GM19328 (cell line): ENCODE measurements at regions not wholly inside any gene's neighbourhood (a gene's known extent, or its start where the extent isn't known, plus 50 kb on each side); places are given as distances from the start of the nearest gene placed in this dataset.
"Not testable (repeated sequence)": the region's sequence is repeated elsewhere in the genome, so short reads cannot be mapped to it uniquely, and the experiment has no call there.

Experiments used
- ATAC-seq: cut with Tn5 transposase; IDR thresholded peaks from one replicate; pipeline ENCODE4 v1.9.1; 2021; ENCODE audit warnings: mild to moderate bottlenecking, moderate library complexity; ENCODE audit not compliant: unreplicated experiment

DNA sequence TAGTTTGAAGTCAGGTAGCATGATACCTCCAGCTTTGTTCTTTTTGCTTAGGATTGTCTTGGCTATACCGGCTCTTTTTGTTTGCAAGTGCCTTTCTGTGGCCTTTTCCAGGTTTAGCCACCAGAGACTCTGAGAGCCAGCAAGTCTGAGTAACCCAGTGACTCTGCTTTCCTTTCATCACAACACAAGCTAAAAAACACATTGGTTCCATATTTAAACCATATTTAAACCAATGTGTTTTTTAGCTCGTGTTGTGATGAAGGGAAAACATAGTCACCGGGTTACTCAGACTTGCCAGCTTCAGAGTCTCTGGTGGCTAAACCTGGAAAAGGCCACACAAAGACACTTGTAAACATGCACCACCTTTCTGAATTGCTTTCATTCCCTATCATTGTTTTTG, 493.3 kb downstream of the NTRK2 start:
- ATAC-seq = no peak

DNA sequence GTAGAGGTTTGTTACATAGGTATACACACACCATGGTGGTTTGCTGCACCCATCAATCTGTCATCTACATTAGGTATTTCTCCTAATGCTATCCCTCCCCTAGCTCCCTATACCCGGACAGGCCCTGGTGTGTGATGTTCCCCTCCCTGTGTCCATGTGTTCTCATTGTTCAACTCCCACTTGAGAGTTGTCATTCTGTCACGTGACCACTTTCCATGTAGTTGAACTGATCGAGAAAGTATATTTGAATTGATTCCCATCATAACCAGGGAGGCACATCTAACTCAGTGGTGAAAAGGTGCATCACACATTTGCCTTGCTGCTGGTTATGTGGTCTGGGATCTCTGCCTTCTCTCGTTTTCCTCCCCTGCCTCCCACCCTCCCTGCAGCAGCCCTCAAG, 491.4 kb downstream of the NTRK2 start:
- not testable (repeated sequence) for ATAC-seq

DNA sequence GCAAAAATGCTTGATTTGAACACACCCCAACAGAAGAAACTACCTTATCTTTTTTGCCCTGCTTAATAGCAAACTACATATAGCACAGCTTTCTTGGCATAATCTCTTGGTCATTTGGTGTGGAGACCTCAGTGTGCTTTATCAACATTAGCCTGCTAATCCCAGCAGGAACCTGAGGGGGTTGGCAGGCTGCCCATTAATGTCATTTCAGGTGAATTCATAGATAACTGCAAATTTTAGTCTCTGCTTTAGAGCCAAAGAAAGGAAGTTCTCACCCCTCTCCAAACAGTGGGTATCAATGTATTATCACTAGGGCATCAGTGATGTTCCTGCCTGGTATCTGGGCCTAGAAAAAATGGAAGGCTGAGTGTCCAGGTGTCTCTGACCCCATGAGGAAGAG, 489.0 kb downstream of the NTRK2 start:
- ATAC-seq = no peak

DNA sequence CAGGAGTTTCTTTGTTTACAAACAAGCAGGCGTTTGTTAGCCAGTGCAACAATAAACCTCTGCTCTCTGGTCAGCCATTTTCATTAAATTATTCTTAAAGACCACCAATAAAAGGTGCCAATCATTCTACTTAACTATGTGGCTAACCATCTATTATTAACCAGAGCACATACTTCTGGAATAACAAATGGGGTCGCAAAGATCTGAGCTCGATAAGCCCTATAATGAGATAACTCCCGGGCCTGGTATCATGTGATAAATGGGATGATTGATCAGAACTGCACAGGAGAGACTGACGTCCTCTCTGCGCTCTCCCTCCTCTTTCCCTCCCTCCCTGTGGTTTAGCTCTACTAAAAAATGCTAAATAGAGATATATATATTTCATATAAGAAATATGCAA, 488.2 kb downstream of the NTRK2 start:
- no peak for ATAC-seq

DNA sequence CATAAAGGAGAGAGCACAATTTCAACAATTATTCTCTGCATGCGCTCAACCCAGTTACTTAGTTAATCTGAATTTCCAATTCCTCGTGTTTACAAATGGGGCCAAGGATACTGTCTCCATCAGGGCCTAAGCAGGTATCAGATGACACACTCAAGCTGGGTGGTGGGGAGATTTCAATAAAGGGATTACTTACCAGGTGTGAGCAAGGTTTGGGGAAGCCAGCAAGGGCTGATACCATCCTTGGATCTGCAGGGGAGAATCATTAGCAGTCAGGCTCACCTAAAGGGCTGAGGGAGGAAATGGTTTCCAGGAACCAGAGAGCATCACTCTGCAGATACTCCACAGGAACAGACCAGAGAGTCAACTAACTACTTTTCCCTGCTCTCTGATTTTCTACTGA, 487.1 kb downstream of the NTRK2 start:
- ATAC-seq = no peak

DNA sequence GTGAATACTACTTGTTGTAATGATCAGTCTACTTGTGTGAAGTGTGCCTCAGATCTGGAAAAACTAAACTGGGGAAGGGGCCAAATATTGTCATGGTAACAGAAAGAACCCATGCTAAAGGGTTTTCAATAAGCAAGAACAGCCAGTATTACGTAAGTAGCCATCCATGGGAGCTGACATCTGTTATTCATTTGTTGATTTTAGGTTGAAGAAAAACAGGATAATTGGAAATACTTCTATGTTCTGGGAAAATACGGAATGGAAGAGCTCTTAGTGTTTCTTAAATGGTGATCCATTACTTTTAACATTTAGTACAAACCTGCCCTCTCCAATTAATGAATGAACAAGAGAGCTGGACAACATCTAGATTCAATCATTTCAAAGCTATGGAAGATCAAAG, 485.8 kb downstream of the NTRK2 start:
- no peak for ATAC-seq

DNA sequence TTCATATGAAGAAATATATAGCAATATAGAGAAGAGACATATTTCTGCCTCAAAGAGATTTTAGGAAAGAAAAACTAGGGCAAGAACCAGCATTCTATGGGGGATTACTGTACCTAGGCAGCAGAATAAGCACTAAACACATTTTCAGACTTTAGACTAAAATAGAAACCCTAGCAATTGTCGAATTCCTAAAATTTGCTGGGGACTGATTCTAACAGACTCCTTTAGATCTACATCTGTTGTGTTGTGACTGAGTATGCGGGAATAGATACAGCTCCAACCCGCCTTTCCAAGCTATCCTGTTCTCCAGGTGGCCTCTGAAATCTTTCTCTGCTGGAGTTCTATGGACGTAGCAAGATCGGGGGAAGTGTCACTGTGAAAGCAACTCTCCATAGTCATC, 482.2 kb downstream of the NTRK2 start:
- ATAC-seq = no peak

DNA sequence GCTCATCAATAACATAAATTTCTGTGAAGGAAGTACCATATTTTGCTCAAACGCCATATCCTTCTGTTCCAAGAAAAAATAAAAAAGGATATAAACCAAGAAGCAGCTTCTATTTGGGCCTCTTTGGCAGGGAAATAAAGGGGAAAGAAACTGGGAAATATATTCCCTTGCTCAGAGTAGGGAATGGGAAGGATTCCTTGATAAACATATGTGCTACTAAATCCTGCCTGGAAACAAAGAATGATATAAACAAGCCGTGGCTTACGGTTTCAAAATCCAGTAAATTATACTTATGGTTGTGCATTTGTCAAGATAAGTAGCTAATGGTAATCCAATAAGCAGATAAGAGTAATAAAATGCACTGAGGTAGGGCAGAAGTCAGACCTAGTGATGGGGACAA, 481.6 kb downstream of the NTRK2 start:
- no peak for ATAC-seq

DNA sequence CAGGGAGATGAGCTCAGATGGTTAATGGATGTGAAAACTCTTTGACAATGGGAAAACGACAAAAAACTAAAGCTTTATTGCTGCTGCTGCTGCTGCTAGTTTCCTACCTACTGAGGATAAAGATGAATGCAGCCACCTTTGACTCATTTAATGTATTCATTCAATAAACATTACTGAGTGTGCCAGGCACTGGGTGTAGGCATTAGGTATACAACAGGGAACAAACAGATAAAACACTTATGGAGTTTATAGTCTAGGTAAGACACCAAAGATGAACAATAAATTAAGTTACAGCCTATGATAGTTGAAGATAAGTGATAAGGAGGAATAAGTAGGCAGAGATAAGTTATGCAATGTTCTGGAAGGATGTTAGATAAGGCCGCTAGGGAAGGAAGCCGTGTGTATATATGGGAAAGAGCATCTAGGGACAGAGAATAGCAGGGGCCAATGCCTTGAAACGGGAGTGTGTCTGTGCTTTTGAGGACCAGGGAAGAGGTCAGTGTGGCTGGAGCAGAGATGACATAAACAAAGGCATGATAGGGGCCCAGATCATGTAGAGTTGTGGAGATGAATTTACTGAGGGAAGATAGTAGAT, 477.6 kb downstream of the NTRK2 start:
- no peak for ATAC-seq

DNA sequence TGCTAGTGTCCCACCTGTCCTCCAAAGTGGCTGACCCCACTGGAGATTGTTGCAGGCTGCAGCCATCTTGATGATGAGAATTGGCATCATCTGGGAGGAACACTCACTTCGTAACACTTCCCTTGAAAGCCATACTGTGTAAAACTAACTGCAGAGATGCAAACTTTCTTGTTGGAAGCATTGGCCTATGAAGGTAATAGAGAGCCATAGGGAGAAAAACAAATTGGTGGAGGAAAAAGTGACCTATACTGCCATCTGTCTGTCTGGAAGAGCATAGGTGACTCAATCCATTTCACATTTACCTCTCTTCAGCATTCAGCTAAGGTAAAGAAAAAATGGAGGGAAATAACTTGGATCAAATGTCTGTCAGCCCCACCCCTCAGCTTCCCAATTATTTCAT, 473.4 kb downstream of the NTRK2 start:
- no peak for ATAC-seq

DNA sequence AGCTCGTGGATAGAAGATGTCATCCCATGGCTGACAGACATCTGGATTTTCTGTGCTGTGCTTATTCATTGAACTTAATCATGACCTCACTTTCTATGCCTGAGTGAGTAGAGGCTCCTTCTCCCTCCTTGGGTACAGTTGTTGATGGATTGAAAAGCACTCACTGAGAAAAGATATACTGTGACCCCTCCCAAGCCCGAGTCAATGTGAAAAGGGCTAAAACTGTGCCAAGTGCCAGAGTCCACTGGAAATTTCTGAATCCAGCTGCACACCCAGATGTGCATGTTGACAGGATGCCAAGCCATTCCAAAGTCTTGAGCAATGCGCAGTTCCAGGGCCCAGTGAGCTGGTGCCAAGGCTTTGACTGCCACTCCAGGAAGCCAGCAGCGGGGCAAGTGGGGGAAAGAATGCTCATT, 473.0 kb downstream of the NTRK2 start:
- ATAC-seq = no peak

DNA sequence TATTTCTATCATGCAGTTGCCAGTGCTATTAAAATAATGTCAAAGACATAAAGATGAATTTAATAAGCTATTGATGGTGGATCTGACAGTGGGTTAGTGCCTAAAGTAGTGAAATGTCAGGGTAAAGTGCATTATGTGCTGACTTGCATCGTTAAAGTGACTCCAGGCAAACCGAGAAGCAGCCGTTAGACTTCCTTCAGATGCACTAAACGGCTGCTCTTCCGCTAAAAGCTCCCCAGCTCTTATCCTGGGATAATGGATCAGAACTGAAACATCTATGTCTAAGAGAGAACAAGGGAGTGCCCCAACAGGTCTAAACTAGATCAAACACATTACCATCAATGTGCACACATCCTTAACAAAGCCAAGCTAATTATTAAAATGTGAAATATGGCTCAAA, 468.2 kb downstream of the NTRK2 start:
- ATAC-seq = no peak

DNA sequence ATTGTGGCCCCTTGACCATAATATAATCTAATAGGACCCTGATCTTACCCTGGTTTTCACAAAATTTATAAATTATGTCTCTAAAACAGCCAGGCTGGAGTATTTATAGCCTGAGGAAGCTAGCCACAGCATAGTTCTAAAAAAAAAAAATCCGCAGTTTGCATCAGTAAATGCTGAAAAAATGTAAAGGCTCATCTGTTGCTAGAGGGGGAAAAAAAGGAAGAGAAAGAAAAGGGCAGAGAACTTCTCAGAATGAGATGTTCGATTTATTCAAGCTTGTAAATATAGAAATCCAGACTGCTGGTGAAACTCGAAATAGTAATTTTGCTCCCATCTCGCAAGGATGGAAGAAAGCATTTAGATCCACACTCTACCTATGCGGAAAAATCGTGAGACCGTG, 467.5 kb downstream of the NTRK2 start:
- no peak for ATAC-seq

DNA sequence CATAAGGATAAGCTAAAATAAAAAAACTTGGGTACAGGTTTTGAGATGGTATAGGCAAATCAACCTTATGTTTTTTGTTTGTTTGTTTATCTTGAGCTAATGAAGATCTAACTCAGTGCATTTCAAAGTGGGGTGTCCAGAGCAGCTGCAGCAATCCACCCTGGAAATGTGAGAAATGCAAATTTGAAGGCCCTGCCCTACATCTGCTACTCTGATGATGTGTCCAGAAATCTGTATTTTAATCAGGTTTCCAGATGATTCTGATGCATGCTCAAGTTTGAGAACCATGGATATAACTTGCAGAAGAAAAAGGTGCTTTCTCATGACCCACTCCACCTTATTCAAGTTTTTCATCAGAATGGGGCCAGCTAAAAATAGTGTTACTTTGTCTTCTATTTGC, 467.0 kb downstream of the NTRK2 start:
- ATAC-seq = no peak

DNA sequence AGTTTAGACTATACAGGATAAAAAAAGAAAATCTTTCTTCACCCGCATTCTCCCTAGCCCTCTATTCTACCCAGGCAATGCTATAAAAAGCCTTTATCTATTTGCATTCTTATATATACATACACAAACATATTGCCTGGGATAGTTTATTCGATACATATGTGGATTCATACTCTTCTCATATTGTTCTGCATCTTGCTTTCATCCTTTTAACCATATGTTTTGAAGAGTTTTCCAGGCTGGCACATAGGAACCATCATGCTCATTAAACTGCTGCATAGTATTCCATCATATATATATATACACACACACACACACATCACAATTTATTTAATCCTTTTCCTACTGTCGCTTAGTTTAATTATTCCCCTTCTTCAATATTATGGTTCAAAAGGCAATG, 461.2 kb downstream of the NTRK2 start:
- ATAC-seq = no peak

DNA sequence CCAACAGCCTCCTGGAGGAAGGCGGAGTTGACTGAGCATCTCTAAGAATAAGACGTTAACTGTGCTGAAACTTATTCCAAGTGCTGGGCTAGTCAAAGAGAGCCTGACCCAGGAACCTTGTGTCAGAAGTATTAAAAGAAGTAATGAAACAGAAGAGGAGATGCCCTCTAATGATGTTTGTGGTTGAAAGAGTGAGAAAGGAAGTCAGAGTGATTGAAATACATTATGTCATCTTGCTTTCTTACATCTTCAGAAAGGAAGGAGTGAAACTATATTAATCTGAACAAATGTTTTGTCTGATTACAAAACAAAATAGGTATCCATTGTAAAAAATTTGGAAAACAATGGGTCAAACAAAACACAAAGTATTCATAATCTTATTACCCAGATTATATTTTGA, 460.7 kb downstream of the NTRK2 start:
- ATAC-seq = no peak

DNA sequence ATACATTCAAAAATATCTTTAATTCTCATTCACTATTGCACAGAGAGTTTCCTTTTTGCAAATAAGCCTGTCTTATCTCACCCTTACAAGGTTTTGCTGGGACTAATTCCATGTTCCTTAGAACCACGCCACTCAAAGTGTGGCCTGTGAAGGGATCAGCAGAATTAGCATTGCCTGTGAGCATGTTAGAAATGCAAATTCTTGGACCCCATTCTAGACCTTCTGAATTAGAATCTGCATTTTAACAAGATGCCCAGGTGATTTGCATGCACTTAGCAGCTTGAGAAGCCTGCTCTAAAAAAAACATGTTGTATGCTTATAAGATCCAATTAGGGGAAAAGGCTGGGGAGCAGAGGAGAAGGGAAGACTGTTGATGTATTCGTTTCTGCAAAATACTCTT, 460.0 kb downstream of the NTRK2 start:
- ATAC-seq = no peak

DNA sequence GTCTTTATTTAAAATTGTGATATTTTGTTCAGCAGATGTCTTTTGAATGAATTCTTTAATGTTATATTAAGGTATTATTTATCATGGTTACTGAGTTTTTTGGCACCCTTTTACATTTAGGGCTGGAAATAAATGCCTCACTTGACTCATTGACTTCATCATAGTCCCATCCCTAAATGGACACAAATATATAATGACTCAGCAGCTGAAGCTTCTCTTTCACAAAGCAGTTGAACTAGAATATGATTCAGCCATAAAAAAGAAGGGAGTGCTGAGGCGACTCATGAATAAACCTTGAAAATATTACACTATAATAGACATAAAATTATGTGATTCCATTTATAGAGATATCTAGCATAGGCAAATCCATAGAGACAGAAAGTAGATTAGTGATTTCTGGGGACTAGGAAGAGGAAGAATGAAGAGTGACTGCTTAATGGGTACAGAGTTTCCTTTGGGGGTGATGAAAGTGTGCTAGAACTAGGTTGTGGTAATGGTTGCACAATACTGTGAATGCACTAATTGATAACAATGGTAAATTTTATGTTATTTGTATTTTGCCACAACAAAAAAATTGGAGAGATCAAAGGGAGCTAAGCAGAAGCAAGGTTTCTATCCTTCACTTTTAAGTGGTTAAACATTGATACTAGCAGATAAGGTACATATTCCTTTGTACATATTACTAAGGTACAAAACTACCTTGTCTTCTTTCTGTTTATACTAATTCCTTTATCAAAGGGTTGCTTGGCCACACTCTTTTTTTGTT, 449.6 kb downstream of the NTRK2 start:
- ATAC-seq = no peak

DNA sequence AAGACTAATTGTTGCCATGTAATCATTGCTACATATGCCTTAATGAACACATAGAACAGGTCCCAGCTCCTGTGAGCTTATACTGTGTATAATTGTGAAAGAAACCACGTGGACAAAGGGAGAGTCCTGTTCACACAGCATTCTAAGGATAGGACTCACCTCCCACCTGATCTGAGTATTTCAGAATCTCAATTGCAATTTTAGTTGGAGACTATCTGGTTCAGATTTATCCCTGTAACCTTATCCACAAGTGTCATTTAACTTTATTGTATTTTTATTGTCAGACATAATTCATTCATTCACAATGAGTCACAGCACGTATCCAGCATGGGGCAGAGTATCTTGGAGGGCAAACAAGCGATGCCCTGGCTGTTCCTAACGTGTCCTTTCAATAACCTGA, 448.3 kb downstream of the NTRK2 start:
- ATAC-seq = no peak

DNA sequence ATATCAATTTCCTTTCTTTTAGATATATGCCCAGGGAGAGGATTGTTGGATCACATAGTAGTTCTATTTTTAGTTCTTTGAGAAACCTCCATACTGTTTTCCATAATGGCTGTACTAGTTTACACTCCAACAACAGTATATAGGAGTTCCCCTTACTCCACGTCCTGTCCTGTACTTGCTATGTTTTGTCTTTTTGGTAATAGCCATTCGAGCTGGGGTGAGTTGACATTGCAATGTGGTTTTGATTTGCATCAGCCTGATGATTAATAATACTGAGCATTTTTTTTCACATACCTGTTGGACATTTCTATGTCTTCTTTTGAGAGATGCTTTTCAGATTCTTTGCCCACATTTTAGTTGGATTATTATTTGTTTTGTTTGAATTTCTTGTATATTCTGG, 445.9 kb downstream of the NTRK2 start:
- ATAC-seq = no peak

DNA sequence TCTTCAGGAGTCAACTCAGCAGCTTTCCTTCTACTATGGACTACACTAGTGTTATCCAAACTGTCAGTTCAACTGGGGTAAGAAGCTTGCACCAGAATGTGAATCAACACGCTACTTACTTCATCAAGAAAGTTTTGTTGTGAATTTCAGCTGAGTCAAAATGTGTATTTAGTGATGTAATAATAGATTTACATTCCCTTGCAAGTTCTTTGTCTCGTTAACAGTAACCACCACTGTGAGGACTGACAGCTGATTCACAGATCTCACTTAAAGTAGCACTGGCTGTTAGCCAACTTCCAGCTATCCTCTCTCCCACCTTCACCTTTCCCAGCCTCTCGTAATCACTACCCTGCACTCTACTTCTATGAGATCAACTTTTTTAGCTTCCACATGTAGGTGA, 445.3 kb downstream of the NTRK2 start:
- no peak for ATAC-seq

DNA sequence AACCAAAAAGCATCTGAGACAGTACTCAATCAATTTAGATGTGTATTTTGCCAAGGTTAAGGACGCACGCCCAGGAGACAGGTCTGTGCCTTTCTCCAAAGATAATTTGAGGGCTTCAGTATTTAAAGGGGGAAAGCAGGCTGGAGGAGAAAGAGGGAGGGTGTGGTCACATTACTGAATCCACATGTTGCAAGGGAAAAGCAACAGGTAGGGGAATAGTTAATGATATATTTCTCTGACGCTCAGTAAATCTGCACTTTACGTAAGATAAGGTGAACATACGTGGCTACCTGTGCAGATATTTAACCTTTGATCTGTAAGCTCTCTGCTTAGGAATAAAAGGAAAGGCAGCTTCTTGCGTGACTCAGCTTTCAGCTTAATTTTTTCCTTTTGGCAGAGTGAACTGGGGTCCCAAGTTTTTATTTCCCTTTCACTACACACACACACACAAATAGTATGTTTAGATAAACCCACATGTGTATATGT, 443.4 kb downstream of the NTRK2 start:
- ATAC-seq = no peak

DNA sequence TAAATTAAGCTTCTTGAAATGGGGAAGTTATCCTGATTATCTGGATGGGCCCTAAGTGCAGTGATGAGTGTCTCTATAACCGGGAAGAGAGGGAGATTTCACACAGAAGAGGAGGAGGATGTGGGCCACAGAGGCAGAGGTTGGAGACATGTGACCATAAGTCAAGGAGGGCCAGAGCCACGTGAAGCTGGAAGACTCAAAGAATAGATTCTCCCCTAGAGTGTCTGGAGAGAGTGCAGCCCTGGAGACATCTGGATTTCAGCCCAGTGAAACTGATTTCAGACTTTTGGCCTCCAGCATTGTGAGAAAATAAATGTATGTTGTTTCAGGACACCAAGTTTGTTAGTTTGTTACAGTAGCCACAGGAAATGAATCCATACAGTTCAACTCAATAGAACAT, 442.9 kb downstream of the NTRK2 start:
- no peak for ATAC-seq
